ENCODE measurements at regions not wholly inside any gene's neighbourhood (a gene's known extent, or its start where the extent isn't known, plus 50 kb on each side); places are given as distances from the start of the nearest gene placed in this dataset.

GRCh38 chr11:112520354-112520753 lies 259.7 kb upstream of the PLET1 start:
- DNase-seq (ENCODE audit: low read depth, low spot score) (no peak), ATAC-seq (no peak)
- Histone ChIP-seq H3K4me1 (ENCODE audit: control insufficient read depth in 1 of 2, insufficient read depth in 2 of 2, low read length in 2 of 2) (no peaks in the 10 kb centered on the region), H3K9me3 (ENCODE audit: control insufficient read depth in 1 of 2, insufficient read depth in 1 of 2, low read depth in 1 of 2, low read length in 2 of 2) (no peaks in the 10 kb centered on the region), H3K4me2 (ENCODE audit: low read length) (no peak overlapping the region), H3K79me2 (ENCODE audit: insufficient read depth, low read length) (no peaks in the 10 kb centered on the region), H3K27ac (ENCODE audit: low read depth, low read length) (no peak overlapping the region), H3K4me3 (replicated peaks in 1 of 2; ENCODE audit: low read depth in 1 of 2, low read length in 2 of 2) (no peak overlapping the region), H2AFZ (ENCODE audit: low read depth, low read length, poor library complexity, severe bottlenecking) (no peak overlapping the region), H3K27me3 (ENCODE audit: insufficient read depth, low read length) (peaks cover 28% of the 10 kb centered on the region; the same call in 1 of the 2 replicates), H3K9ac (ENCODE audit: low read length) (no peak overlapping the region), H3K36me3 (ENCODE audit: control insufficient read depth in 1 of 2, insufficient read depth in 2 of 2, low read length in 2 of 2) (no peaks in the 10 kb centered on the region), H4K20me1 (ENCODE audit: insufficient read depth) (no peaks in the 10 kb centered on the region), H3K9me2 (ENCODE audit: insufficient read depth) (no peaks in the 10 kb centered on the region)
- BruUV-seq (replicated peaks): no TSS peak
- CTCF ChIA-PET: no interaction called here
- RAD21 ChIA-PET (ENCODE audit: low non-redundant PET in 1 of 2, low total read pairs in 2 of 2, uncharacterized antibody in 2 of 2, unreplicated experiment in 2 of 2): no interaction called here
- TF ChIP-seq REST (IDR thresholded peaks at IDR 0.05; ENCODE audit: low read depth) (no peak), CTCF (IDR thresholded peaks at IDR 0.05 in 2 of 3, conservative IDR thresholded peaks at IDR 0.05 in 1 of 3; ENCODE audit: borderline replicate concordance in 1 of 3, insufficient read depth in 1 of 3, low read depth in 2 of 3, low read length in 2 of 3) (no peak), RAD21 (IDR thresholded peaks at IDR 0.05; ENCODE audit: low read depth) (no peak), ATF3 (IDR thresholded peaks at IDR 0.05) (no peak), CEBPB (IDR thresholded peaks at IDR 0.05; ENCODE audit: low read depth) (no peak), YY1 (IDR thresholded peaks at IDR 0.05; ENCODE audit: extremely low read depth, insufficient replicate concordance, low read depth, low read length) (no peak)
- POLR2A ChIA-PET: no interaction called here
- intact Hi-C loops (cut with micrococcal nuclease): no loop called here

All from HCT116 (cell line).